ENCODE measurements at regions not wholly inside any gene's neighbourhood (a gene's known extent, or its start where the extent isn't known, plus 50 kb on each side); places are given as distances from the start of the nearest gene placed in this dataset.

- TF ChIP-seq CTCF (conservative IDR thresholded peaks at IDR 0.05 in 1 of 2, IDR thresholded peaks at IDR 0.05 in 1 of 2; ENCODE audit: extremely low read depth in 1 of 2, insufficient read depth in 1 of 2, low read depth in 1 of 2, low read length in 2 of 2) = no peak
- TF ChIP-seq EZH2 (IDR thresholded peaks at IDR 0.05; ENCODE audit: borderline replicate concordance, low read length) = no peak
Observed at GRCh38 chr12:78760906-78761305, 103.7 kb upstream of the SYT1 start.

Measured in mammary epithelial cell (primary cell).